GM12875 (cell line): ENCODE measurements at regions not wholly inside any gene's neighbourhood (a gene's known extent, or its start where the extent isn't known, plus 50 kb on each side); places are given as distances from the start of the nearest gene placed in this dataset.

Source experiments
- H3K4me3 ChIP-seq: one replicate; pipeline ENCODE4 v1.5.1; 2011; ENCODE audit warnings: low read depth, low read length, control low read depth
- TF ChIP-seq, protein P1 (sequence below): IDR thresholded peaks from 2 replicates; pipeline ENCODE4 v1.5.1; 2011; ENCODE audit warnings: low read depth, mild to moderate bottlenecking, control low read depth, inconsistent platforms, low read length, moderate library complexity, borderline replicate concordance; ENCODE audit not compliant: insufficient read depth

DNA sequence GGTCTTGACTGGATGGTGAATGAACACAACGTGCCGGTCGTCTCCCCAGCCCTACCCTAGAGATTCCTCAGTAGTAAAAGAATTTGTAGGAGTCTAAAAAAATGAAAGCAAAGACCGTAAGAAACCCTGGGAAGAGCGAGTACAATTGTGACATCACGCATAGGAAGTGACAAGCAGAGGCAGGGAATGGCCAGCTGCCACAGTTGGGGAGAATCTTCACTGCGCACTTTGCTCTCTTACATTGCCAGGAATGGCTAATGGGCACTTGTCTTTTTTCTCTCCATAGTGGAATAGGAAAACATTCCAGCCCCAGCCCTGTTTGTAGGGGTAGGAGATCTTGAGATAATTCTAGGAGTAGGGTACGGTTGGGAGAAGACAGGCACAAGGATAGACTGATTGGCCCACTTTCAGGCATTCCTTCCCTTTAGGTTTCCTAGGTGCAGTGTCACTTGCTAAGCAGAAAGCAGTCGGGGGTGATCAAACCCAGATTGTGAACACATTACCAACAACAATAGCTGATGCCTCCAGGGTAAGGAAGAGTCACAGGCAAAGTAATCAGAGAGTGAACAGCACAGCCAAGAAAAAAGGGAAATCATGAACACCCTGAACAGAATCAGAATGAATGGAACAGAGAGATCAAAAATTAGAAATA lies 302.7 kb downstream of the MAN2A1 start:
- H3K4me3 ChIP-seq, result no peak overlapping the region
- TF ChIP-seq, protein P1, sequence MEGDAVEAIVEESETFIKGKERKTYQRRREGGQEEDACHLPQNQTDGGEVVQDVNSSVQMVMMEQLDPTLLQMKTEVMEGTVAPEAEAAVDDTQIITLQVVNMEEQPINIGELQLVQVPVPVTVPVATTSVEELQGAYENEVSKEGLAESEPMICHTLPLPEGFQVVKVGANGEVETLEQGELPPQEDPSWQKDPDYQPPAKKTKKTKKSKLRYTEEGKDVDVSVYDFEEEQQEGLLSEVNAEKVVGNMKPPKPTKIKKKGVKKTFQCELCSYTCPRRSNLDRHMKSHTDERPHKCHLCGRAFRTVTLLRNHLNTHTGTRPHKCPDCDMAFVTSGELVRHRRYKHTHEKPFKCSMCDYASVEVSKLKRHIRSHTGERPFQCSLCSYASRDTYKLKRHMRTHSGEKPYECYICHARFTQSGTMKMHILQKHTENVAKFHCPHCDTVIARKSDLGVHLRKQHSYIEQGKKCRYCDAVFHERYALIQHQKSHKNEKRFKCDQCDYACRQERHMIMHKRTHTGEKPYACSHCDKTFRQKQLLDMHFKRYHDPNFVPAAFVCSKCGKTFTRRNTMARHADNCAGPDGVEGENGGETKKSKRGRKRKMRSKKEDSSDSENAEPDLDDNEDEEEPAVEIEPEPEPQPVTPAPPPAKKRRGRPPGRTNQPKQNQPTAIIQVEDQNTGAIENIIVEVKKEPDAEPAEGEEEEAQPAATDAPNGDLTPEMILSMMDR, result no peak

DNA sequence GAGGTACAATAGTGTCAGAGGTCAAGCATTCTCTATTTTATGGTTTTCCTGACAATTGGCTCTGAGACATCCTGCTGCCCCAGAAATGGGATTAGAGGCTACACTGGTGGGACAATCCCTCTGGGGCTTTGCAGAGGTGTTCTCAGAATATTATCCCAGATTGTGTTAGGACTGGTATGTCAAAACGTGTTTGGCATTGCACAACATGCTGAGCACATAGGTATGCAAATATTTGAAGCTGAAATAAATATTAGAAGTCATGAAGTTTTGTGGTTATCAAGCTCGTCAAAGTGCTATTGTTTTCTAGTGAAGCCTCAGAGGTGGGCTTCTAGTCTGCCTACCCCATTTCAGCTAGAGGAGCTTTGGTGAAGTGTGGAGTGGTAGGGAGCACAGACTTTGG lies 304.4 kb downstream of the MAN2A1 start:
- TF ChIP-seq, protein P1, result no peak
- H3K4me3 ChIP-seq, result no peak overlapping the region

DNA sequence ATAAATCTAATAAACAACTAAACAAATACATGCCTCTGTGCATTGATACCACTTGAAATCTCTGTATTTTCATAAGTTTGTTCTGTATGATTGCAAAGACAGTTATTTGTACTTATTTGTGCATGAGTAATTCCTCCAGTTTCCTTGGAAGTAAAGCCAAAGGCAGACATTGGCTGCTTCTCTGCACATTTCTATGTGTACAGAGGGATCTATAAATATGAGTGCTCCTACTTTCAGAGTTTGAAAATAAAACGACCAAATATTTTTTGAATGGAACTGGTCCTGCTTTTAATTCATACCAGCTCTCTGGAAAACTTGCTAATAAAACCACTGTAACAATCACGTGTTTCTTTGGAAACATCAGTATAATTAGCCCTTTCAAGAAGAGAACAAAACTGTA lies 306.5 kb downstream of the MAN2A1 start:
- H3K4me3 ChIP-seq, result no peak overlapping the region

DNA sequence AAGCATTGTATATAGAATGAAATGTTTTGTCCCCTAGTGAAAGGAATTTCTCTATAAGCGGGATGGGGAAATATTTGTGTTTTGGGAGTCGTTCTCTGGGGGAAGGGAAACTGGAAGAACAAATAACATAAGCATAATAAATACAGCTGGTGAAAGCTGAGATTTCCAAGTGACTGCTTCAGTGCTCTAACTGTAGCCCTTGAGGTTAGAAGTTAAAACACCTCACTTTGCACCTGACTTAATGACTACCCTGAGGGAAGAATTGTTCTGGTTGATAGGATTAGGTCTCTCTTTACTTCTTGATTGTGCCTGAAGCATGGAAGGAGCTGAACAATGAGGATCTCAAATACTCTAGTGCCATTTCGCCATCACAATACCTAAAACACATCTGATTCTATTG lies 307.4 kb downstream of the MAN2A1 start:
- TF ChIP-seq, protein P1, result no peak

More for the DNA sequence above, 306.5 kb downstream of the MAN2A1 start:
- TF ChIP-seq, protein P1, result no peak

DNA sequence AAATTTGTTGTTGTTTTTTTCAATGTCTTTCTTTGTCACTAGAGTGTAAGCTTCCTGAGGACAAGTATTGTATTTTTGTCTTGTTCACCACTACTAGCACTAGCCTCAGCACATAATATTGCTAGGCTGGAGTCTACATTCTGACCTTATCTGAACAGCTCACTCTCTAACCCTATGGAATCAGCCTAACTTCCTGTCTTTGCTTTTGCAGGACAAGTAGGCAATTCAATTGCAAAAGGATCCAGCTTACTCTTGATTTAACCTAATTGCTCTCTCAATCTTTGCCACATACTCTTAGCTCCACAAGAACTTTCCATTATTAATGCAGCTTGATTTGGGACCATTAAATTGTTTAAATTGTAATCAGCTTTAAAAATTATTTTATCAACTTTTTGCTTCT lies 308.5 kb downstream of the MAN2A1 start:
- TF ChIP-seq, protein P1, result no peak
- no peak overlapping the region for H3K4me3 ChIP-seq

More for the DNA sequence above, 307.4 kb downstream of the MAN2A1 start:
- no peak overlapping the region for H3K4me3 ChIP-seq

DNA sequence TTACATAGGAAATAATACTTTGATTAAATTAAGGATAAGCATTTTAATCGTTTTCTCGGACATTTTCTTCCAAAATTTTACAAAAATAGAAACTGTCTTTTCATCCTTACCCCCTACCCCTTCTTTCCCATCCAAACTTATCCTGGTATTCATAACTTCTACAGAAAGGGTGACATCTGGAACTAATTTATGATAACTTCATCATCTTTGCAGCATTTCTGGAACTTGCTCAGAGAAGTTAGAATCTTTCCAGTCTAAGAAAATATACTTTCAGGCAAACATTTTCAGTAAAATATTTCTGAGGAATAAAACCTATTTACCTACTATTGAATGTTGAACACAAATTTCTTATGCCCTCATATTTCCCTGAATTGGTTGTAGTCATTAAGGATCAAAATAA lies 309.0 kb downstream of the MAN2A1 start:
- TF ChIP-seq, protein P1, result no peak
- no peak overlapping the region for H3K4me3 ChIP-seq

DNA sequence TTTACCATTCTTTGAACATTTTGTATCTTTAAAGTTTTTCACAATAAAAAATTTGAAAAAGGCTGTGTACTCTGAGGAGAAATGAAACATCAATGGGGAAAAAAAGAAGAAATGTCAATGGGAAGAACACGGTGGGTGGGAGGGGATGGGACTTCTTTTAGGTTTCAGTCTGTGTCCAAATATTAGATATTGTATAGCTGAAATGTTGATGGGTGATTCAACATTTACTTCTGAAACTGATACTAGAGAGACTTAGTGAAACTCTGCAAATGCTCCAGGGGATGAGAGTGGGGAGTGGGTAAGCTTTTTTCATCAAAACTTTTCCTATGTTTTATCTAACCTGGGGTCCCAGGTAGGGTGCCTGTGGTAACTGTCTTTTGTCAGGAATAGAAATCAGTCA lies 311.9 kb downstream of the MAN2A1 start:
- TF ChIP-seq, protein P1, result no peak
- no peak overlapping the region for H3K4me3 ChIP-seq
